ENCODE measurements at regions not wholly inside any gene's neighbourhood (a gene's known extent, or its start where the extent isn't known, plus 50 kb on each side); places are given as distances from the start of the nearest gene placed in this dataset.

- H3K4me1 Mint-ChIP-seq (ENCODE audit: low read depth), result peaks cover 69% of the 10 kb centered on the region
- DNase-seq (ENCODE audit: low spot score), result peak; percentile 82
- H3K9me3 Mint-ChIP-seq, result no peaks in the 10 kb centered on the region
- H3K27me3 Mint-ChIP-seq (ENCODE audit: low read depth), result peaks cover 2% of the 10 kb centered on the region
- H3K27ac Mint-ChIP-seq, result peak overlapping the region; percentile 74
- no peaks in the 10 kb centered on the region for H3K36me3 Mint-ChIP-seq (ENCODE audit: low read depth)
- peak overlapping the region; percentile 42 for H3K4me3 Mint-ChIP-seq
These were observed 109.7 kb downstream of the B3GNT2 start for GRCh38 chr2:62305421-62306176.

DNA sequence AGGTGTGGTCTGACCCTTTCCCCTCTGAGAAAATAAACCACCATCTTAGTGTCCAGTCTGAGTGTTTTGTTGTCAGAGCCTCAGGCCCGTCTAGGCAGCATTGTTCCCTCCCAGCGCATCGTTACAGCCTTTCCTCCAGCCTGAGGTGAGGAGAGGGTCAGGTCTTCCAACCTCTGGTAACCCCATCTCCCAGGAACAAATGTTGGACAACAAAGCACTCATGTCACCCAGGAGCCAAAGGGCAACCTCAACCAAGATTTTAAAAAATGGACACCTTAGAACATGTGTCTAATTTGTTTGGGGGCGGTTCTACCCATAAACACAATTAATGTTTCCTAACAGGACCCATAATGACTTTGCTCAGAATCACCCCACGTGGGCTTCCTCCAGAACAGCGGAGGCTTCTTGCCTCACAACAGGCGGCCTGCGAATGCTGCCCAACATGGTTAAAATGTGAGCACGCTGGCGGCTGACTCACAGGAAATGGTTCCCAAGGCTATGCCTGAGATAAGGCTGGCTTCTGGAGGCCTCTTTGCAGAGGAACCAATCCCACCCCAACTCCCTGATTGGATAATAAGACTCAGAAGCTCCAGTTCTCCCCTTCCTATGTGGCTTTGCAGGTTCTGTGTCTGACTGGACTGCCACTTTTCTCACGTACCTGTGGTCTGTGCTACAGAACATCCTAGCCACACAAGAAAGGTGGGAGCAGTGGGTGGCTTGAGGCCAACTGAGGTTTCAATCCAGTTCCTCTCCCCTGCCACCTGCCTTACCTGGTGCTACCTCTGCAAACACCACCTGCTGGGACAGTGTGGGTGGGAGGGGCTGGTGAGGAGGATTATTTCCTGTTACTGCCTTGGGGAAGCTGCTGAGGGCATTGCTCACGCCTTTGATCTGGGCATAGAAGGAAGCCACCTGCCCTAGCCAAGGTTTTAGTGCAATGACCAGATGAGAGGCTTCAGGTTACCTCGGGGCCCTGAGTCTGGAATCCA is 108.8 kb downstream of the B3GNT2 start:
- no peaks in the 10 kb centered on the region for H3K9me3 Mint-ChIP-seq
- peak; percentile 58 for DNase-seq (ENCODE audit: low spot score)
- peak overlapping the region; percentile 74 for H3K27ac Mint-ChIP-seq
- H3K27me3 Mint-ChIP-seq (ENCODE audit: low read depth), result peaks cover 2% of the 10 kb centered on the region
- peak overlapping the region; percentile 42 for H3K4me3 Mint-ChIP-seq
- H3K4me1 Mint-ChIP-seq (ENCODE audit: low read depth), result peaks cover 60% of the 10 kb centered on the region
- H3K36me3 Mint-ChIP-seq (ENCODE audit: low read depth), result no peaks in the 10 kb centered on the region

- H3K9me3 Mint-ChIP-seq, result no peaks in the 10 kb centered on the region
- H3K27ac Mint-ChIP-seq, result peak overlapping the region; percentile 64
- no peak for DNase-seq (ENCODE audit: low spot score)
- H3K36me3 Mint-ChIP-seq (ENCODE audit: low read depth), result no peaks in the 10 kb centered on the region
- H3K4me3 Mint-ChIP-seq, result peak overlapping the region; percentile 37
- peaks cover 2% of the 10 kb centered on the region for H3K27me3 Mint-ChIP-seq (ENCODE audit: low read depth)
- peaks cover 52% of the 10 kb centered on the region for H3K4me1 Mint-ChIP-seq (ENCODE audit: low read depth)
These were observed 107.9 kb downstream of the B3GNT2 start for GRCh38 chr2:62303788-62304187.

DNA sequence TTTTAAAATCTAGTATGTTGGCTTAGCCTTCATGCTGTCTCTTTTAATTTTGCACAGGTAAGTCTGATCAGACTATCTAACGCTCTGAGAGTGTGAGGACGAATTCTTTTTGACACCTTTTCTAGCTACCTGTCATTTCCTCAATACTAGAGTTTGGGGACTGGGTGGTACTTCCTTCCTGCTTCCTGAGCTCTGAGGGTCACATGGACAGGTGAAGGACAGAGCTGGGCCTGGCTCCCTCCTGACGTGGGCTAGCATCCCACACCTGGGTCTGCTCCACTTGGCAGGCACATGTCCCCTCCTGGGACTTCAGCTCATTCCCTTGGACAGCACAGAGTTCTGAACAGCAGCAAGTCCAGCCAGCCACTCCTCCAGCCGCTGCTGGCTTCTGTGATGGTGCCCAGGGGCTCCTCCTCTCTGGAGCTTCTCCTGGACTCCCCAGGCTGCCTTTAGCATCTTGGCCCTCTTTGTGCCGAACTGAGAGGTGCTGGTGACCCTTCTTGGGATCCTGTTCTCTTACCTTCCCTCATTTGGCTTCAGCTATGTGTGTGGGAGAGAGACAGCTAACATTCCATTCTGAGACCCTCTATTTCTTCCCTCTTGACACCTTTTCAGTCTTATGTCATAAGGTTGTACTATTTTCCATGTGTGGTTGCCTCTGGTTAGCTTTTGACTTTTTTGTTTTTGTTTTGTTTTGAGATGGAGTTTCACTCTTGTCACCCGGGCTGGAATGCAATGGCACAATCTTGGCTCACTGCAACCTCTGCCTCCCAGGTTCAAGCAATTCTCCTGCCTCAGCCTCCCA is 106.9 kb downstream of the B3GNT2 start:
- Mint-ChIP-seq H3K4me3 (no peak overlapping the region), H3K27ac (no peak overlapping the region), H3K9me3 (no peaks in the 10 kb centered on the region)

DNA sequence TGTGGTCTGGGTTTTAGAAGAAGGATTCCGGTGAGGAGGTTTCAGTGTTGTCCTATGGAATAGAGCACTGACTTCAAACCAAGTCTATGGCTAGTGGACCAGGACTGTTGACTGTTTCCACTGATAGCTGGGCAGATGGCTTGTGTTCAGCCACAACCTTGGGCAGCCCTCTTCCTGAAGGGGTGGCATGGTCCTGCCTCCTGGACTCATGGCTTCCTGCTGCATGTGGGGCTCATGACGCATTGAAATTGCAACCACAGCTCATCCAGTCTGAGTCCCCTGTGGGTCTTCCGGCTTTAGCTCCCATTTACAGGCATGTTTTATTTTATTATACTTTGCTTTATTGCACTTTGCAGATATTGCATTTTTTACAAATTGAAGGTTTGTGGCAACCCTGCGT is 105.0 kb downstream of the B3GNT2 start:
- Mint-ChIP-seq H3K4me1 (ENCODE audit: low read depth) (peaks cover 30% of the 10 kb centered on the region), H3K9me3 (no peaks in the 10 kb centered on the region), H3K36me3 (ENCODE audit: low read depth) (no peaks in the 10 kb centered on the region), H3K27me3 (ENCODE audit: low read depth) (peaks cover 2% of the 10 kb centered on the region), H3K27ac (no peak overlapping the region), H3K4me3 (no peak overlapping the region)
- DNase-seq (ENCODE audit: low spot score), result no peak

More for the DNA sequence above, 106.9 kb downstream of the B3GNT2 start:
- H3K4me1 Mint-ChIP-seq (ENCODE audit: low read depth), result peaks cover 46% of the 10 kb centered on the region
- H3K36me3 Mint-ChIP-seq (ENCODE audit: low read depth), result no peaks in the 10 kb centered on the region
- peaks cover 2% of the 10 kb centered on the region for H3K27me3 Mint-ChIP-seq (ENCODE audit: low read depth)
- DNase-seq (ENCODE audit: low spot score), result no peak

DNA sequence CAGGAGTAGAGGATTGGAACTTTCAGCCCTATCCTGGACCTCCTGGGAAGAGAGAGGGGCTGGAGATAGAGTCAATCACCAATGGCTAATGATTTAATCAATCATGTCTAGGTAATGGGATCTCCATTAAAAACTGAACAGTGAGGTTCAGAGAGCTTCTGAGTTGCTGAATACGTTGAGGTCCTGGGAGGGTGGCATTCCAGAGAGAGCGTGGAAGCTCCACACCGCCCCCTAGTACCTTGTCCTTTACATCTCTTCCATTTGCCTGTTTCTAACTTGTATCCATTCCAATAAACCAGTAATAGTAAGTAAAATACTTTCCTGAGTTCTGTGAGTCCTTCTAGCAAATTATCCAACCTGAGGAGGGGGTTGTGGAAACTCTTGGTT is 101.7 kb downstream of the B3GNT2 start:
- no peak for DNase-seq (ENCODE audit: low spot score)
- H3K36me3 Mint-ChIP-seq (ENCODE audit: low read depth), result no peaks in the 10 kb centered on the region
- H3K4me3 Mint-ChIP-seq, result no peak overlapping the region
- H3K9me3 Mint-ChIP-seq, result no peaks in the 10 kb centered on the region
- peaks cover 2% of the 10 kb centered on the region for H3K27me3 Mint-ChIP-seq (ENCODE audit: low read depth)
- H3K27ac Mint-ChIP-seq, result no peak overlapping the region
- H3K4me1 Mint-ChIP-seq (ENCODE audit: low read depth), result peaks cover 2% of the 10 kb centered on the region

GRCh38 chr2:62296832-62297623 is 101.1 kb downstream of the B3GNT2 start:
- DNase-seq (ENCODE audit: low spot score), result no peak
- H3K9me3 Mint-ChIP-seq, result no peaks in the 10 kb centered on the region
- no peaks in the 10 kb centered on the region for H3K27me3 Mint-ChIP-seq (ENCODE audit: low read depth)
- H3K4me3 Mint-ChIP-seq, result no peak overlapping the region
- H3K4me1 Mint-ChIP-seq (ENCODE audit: low read depth), result no peaks in the 10 kb centered on the region
- H3K27ac Mint-ChIP-seq, result no peak overlapping the region
- H3K36me3 Mint-ChIP-seq (ENCODE audit: low read depth), result no peaks in the 10 kb centered on the region

- no peak for DNase-seq (ENCODE audit: low spot score)
- Mint-ChIP-seq H3K9me3 (no peaks in the 10 kb centered on the region), H3K4me1 (ENCODE audit: low read depth) (no peaks in the 10 kb centered on the region), H3K4me3 (no peak overlapping the region), H3K36me3 (ENCODE audit: low read depth) (no peaks in the 10 kb centered on the region), H3K27me3 (ENCODE audit: low read depth) (no peaks in the 10 kb centered on the region), H3K27ac (no peak overlapping the region)
These were observed 100.3 kb downstream of the B3GNT2 start for GRCh38 chr2:62296034-62296831.

- Mint-ChIP-seq H3K4me1 (ENCODE audit: low read depth) (no peaks in the 10 kb centered on the region), H3K4me3 (no peak overlapping the region), H3K36me3 (ENCODE audit: low read depth) (no peaks in the 10 kb centered on the region), H3K9me3 (no peaks in the 10 kb centered on the region), H3K27me3 (ENCODE audit: low read depth) (no peaks in the 10 kb centered on the region), H3K27ac (no peak overlapping the region)
- DNase-seq (ENCODE audit: low spot score), result no peak
These were observed 97.8 kb downstream of the B3GNT2 start for GRCh38 chr2:62293490-62294271.

DNA sequence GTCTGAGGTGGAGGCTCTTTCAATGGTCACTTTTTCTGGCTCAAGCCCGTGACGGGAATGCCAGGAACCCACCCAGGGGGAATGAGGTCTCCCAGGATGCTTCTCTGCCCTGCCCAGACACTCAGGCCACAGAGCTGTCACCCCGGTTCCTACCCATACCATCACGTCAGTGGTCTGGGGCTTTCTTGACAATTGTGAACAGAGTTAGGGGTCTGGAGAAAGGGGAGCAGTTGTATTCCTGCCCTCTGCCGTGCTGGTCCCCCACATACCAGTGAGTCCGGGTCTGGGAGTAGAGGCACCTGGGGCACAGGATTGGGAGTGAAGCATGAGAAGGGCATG is 97.2 kb downstream of the B3GNT2 start:
- no peak for DNase-seq (ENCODE audit: low spot score)
- H3K9me3 Mint-ChIP-seq, result no peaks in the 10 kb centered on the region
- H3K27ac Mint-ChIP-seq, result no peak overlapping the region
- H3K4me1 Mint-ChIP-seq (ENCODE audit: low read depth), result no peaks in the 10 kb centered on the region
- no peaks in the 10 kb centered on the region for H3K27me3 Mint-ChIP-seq (ENCODE audit: low read depth)
- no peak overlapping the region for H3K4me3 Mint-ChIP-seq
- no peaks in the 10 kb centered on the region for H3K36me3 Mint-ChIP-seq (ENCODE audit: low read depth)

DNA sequence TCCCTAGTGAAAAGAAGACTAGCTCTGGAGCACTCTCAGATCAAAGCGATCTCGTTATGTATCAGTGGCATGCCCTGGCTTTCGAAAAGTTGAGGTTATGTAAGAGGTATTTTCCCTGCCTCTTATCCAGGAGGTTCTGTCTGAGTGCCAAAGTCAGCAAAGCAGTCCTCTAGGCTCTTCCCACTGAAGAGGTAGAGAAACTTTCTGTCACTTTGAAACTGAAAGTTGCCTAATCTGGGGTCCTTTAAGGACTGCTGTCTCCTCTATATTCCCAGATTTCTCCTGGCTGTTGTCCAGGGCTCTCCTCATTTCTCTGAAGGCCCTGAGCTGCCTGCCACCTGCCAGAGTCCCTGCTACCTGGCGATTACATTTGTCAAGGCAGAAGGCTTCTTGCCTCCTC is 96.3 kb downstream of the B3GNT2 start:
- DNase-seq (ENCODE audit: low spot score), result no peak
- no peak overlapping the region for H3K27ac Mint-ChIP-seq
- H3K4me3 Mint-ChIP-seq, result no peak overlapping the region
- no peaks in the 10 kb centered on the region for H3K9me3 Mint-ChIP-seq
- H3K36me3 Mint-ChIP-seq (ENCODE audit: low read depth), result no peaks in the 10 kb centered on the region
- no peaks in the 10 kb centered on the region for H3K27me3 Mint-ChIP-seq (ENCODE audit: low read depth)
- H3K4me1 Mint-ChIP-seq (ENCODE audit: low read depth), result no peaks in the 10 kb centered on the region

DNA sequence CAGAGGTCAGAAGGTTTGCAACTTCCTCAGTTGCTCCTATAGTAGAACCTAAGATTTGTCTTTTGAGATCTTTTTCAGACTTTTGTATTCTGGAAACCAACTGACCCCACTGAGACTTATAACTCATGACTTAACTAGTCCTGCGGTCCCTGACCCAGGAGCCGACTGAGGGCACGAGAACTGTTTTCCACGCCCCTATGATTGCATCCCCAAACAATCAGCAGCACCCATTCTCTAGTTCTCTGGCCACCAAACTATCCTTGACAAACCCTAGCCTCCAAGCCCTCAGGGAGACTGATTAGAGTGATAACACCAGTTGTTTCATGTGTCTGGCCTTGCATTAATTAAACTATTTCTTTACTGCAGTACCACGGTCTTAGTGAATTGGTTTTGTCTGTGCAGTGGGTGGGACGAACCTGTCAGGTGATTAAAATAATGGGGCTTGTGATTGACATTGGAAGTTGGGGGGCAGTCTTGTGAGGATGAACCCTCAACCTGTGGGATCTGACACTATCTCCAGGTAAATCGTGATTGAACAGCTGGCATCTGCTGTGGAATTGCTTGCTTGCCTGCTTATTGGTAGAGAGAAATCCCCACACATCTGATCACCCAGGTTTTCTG is 95.7 kb downstream of the B3GNT2 start:
- no peaks in the 10 kb centered on the region for H3K36me3 Mint-ChIP-seq (ENCODE audit: low read depth)
- H3K4me1 Mint-ChIP-seq (ENCODE audit: low read depth), result no peaks in the 10 kb centered on the region
- no peaks in the 10 kb centered on the region for H3K9me3 Mint-ChIP-seq
- no peak for DNase-seq (ENCODE audit: low spot score)
- H3K4me3 Mint-ChIP-seq, result no peak overlapping the region
- no peak overlapping the region for H3K27ac Mint-ChIP-seq
- H3K27me3 Mint-ChIP-seq (ENCODE audit: low read depth), result no peaks in the 10 kb centered on the region

All from T-helper 2 cell treated with Interferon-gamma antibody and Interleukin-4, amounts not matched to agents 5 μg/mL and 100 μg/mL, for 36 hours (primary cell).